ENCODE measurements at regions not wholly inside any gene's neighbourhood (a gene's known extent, or its start where the extent isn't known, plus 50 kb on each side); places are given as distances from the start of the nearest gene placed in this dataset.

DNA sequence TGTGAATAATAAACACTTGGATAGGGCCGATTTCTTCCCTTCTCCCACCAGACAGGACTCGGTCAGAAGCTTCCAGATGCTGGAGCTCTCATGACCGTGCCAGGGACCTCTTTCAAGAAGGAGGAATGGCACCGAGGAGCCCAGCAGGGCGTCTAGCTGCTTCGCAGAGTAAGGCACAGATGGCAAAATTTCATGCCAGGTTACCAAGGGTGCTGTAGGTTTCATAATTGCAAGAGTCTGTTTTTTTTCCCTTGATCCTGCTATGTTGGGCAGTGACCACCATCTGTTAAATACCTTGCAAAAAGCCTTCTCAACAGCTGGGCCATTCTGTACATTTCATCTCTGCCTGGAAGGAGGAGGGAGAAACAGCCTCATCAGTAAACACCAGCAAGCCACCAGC is 111.8 kb downstream of the EDN3 start (continued):
- TF ChIP-seq, protein P1, sequence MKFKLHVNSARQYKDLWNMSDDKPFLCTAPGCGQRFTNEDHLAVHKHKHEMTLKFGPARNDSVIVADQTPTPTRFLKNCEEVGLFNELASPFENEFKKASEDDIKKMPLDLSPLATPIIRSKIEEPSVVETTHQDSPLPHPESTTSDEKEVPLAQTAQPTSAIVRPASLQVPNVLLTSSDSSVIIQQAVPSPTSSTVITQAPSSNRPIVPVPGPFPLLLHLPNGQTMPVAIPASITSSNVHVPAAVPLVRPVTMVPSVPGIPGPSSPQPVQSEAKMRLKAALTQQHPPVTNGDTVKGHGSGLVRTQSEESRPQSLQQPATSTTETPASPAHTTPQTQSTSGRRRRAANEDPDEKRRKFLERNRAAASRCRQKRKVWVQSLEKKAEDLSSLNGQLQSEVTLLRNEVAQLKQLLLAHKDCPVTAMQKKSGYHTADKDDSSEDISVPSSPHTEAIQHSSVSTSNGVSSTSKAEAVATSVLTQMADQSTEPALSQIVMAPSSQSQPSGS (IDR thresholded peaks at IDR 0.05; ENCODE audit: low read length) = no peak
- TF ChIP-seq SP1 (IDR thresholded peaks at IDR 0.05; ENCODE audit: low read depth, low read length) = no peak
- TF ChIP-seq KDM1A (IDR thresholded peaks at IDR 0.05; ENCODE audit: borderline replicate concordance, low read length) = no peak
- no peak for TF ChIP-seq CEBPB (IDR thresholded peaks at IDR 0.05; ENCODE audit: low read depth, low read length)
- no peak for TF ChIP-seq SIN3A (conservative IDR thresholded peaks at IDR 0.05 in 1 of 2, IDR thresholded peaks at IDR 0.05 in 1 of 2; ENCODE audit: low read depth in 1 of 2, low read length in 2 of 2)
- TF ChIP-seq EZH2 (IDR thresholded peaks at IDR 0.05; ENCODE audit: low read depth, low read length, severe bottlenecking) = no peak
- TF ChIP-seq HDAC6 (IDR thresholded peaks at IDR 0.05; ENCODE audit: low read depth, low read length) = no peak
- no peak for TF ChIP-seq CREB1 (IDR thresholded peaks at IDR 0.05)
- TF ChIP-seq EP300 (IDR thresholded peaks at IDR 0.05; ENCODE audit: borderline replicate concordance in 1 of 2, low read depth in 2 of 2, low read length in 2 of 2) = no peak
